ENCODE measurements at regions not wholly inside any gene's neighbourhood (a gene's known extent, or its start where the extent isn't known, plus 50 kb on each side); places are given as distances from the start of the nearest gene placed in this dataset.

DNA sequence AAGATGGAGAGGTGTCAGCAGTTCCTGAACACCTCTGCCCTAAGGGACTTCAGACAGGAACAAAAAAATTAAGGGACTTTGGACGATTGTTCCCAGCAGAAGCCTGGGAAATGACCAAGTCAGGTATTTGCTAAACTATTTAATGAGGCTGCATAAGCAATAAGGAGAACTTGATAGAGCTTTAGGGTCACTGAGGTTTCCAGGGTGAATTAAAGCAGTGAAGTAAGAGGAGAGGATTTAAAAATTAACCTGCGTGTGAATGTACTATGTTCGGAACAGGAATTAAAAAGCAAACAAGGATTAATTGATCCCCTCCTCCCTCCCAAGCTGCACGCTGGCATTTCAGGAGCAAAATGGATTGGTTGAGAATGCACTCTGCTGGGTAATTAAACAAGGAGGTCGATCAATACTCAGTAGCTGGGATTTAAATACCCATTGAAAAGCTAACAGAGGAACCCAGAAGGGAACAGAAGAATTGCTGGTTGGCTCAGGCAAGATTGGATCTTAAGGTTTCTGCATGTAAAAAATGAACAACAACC lies 157.2 kb downstream of the RNF152 start:
- Histone ChIP-seq H3K4me3 (ENCODE audit: low read depth, low read length) (no peak overlapping the region), H3K36me3 (ENCODE audit: control insufficient read depth, insufficient read depth, low read length) (no peaks in the 10 kb centered on the region), H3K27me3 (ENCODE audit: control insufficient read depth, insufficient read depth, low read length) (no peaks in the 10 kb centered on the region)
- DNase-seq (ENCODE audit: low read depth) (no peak), FAIRE-seq (peak; percentile 18)
- TF ChIP-seq, protein P1, sequence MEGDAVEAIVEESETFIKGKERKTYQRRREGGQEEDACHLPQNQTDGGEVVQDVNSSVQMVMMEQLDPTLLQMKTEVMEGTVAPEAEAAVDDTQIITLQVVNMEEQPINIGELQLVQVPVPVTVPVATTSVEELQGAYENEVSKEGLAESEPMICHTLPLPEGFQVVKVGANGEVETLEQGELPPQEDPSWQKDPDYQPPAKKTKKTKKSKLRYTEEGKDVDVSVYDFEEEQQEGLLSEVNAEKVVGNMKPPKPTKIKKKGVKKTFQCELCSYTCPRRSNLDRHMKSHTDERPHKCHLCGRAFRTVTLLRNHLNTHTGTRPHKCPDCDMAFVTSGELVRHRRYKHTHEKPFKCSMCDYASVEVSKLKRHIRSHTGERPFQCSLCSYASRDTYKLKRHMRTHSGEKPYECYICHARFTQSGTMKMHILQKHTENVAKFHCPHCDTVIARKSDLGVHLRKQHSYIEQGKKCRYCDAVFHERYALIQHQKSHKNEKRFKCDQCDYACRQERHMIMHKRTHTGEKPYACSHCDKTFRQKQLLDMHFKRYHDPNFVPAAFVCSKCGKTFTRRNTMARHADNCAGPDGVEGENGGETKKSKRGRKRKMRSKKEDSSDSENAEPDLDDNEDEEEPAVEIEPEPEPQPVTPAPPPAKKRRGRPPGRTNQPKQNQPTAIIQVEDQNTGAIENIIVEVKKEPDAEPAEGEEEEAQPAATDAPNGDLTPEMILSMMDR (IDR thresholded peaks at IDR 0.05; ENCODE audit: insufficient read depth, low read length, severe bottlenecking) = no peak

DNA sequence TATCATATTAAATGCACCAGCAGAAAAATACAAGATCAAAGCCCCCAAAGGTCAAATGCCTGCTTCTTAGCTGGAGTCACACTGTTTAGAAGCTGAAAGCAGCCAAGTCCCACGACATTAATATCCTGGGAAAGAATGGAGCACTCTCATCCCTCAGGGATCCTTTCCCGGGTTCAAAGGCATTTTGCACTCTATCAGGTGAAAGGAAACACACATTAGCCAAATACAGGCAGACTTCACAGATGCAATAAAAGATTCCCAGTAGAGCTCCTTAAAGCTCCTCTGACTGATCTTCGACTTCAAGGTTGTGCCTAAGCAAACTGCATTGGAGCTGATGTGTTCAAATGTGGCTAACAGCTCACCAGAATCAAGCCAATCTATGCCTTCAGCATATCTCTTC lies 158.4 kb downstream of the RNF152 start:
- Histone ChIP-seq H3K36me3 (ENCODE audit: control insufficient read depth, insufficient read depth, low read length) (no peaks in the 10 kb centered on the region), H3K4me3 (ENCODE audit: low read depth, low read length) (no peak overlapping the region), H3K27me3 (ENCODE audit: control insufficient read depth, insufficient read depth, low read length) (no peaks in the 10 kb centered on the region)
- TF ChIP-seq, protein P1 (IDR thresholded peaks at IDR 0.05; ENCODE audit: insufficient read depth, low read length, severe bottlenecking) = no peak
- FAIRE-seq (no peak), DNase-seq (ENCODE audit: low read depth) (no peak)

GRCh38 chr18:61732854-61733253 lies 160.0 kb downstream of the RNF152 start:
- Histone ChIP-seq H3K27me3 (ENCODE audit: control insufficient read depth, insufficient read depth, low read length) (no peaks in the 10 kb centered on the region), H3K36me3 (ENCODE audit: control insufficient read depth, insufficient read depth, low read length) (no peaks in the 10 kb centered on the region), H3K4me3 (ENCODE audit: low read depth, low read length) (no peak overlapping the region)
- DNase-seq (ENCODE audit: low read depth) = no peak
- TF ChIP-seq, protein P1 (IDR thresholded peaks at IDR 0.05; ENCODE audit: insufficient read depth, low read length, severe bottlenecking) = no peak
- no peak for FAIRE-seq

DNA sequence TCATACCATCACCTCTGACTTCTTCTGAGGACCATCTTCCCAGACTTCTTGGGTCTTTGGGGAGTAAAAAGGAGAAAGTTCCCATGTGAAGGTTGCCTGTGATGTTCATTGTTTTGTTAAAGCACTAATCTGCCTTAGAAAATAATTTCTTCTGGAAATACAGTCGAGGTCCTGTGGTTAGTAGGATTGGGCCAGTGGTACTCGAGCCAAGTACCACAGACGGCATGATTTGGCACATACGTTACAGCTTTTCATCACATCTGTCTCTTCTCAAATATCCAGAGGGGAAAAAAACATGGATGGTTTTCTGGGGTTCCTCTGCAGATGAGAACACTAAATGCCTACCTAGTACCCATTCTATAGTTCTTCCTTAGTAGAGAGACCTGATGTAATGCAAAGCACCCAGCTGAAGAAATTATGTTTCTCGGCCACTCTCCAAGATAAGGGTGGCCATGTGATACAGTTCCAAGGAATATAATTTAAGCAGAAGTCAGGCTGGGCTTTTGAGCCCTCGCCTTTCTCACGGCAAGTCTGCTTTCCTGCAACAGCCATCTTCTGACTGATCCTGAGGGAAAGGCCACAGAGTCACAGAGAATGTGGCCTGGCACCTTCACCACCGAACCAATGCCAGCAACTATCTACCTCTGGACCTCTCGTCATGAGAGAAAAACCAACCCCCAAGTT lies 161.0 kb downstream of the RNF152 start:
- no peak for DNase-seq (ENCODE audit: low read depth)
- Histone ChIP-seq H3K27me3 (ENCODE audit: control insufficient read depth, insufficient read depth, low read length) (no peaks in the 10 kb centered on the region), H3K36me3 (ENCODE audit: control insufficient read depth, insufficient read depth, low read length) (no peaks in the 10 kb centered on the region), H3K4me3 (ENCODE audit: low read depth, low read length) (no peak overlapping the region)
- TF ChIP-seq, protein P1 (IDR thresholded peaks at IDR 0.05; ENCODE audit: insufficient read depth, low read length, severe bottlenecking) = no peak
- no peak for FAIRE-seq

DNA sequence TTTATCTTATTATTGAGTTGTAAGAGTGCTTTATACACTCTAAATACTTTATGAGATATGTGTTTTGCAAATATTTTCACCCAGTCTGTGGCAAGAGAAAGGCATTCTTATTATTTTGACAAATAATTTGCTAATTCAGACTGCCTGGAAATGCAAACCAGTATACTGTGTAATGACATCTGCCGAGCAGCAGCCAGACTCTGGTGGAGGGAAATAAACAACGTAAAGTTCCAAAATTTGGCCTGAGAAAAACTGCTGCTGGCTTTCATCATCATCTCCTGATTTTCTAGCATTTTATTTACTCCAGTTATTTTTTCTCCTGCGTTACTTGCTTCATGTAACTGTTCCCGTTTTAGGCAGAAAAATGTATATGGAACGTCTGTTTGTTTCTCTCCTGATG lies 161.6 kb downstream of the RNF152 start:
- DNase-seq (ENCODE audit: low read depth) (no peak), FAIRE-seq (no peak)
- Histone ChIP-seq H3K27me3 (ENCODE audit: control insufficient read depth, insufficient read depth, low read length) (no peaks in the 10 kb centered on the region), H3K4me3 (ENCODE audit: low read depth, low read length) (no peak overlapping the region), H3K36me3 (ENCODE audit: control insufficient read depth, insufficient read depth, low read length) (no peaks in the 10 kb centered on the region)
- TF ChIP-seq, protein P1 (IDR thresholded peaks at IDR 0.05; ENCODE audit: insufficient read depth, low read length, severe bottlenecking) = no peak

DNA sequence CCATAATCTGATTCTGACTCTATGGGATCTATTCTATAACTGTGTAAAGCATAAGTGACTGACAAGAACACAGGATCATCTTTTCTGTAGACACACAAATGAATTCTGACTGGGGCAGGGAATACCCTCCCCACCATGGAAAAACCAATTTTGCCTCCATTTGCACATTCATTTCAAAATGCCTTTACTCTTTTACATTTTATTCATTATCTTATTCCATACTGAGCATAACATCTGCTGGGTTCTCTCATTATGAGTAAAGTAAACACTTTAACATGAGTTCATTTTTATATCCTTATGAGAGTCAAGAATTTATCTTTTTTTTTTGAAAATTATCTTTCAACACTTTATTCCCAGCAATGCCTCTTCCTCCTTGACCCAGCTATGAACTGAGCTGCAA lies 163.5 kb downstream of the RNF152 start:
- no peaks in the 10 kb centered on the region for H3K27me3 ChIP-seq (ENCODE audit: control insufficient read depth, insufficient read depth, low read length)
- no peak overlapping the region for H3K4me3 ChIP-seq (ENCODE audit: low read depth, low read length)
- TF ChIP-seq, protein P1 (IDR thresholded peaks at IDR 0.05; ENCODE audit: insufficient read depth, low read length, severe bottlenecking) = no peak
- DNase-seq (ENCODE audit: low read depth) = no peak
- no peak for FAIRE-seq
- H3K36me3 ChIP-seq (ENCODE audit: control insufficient read depth, insufficient read depth, low read length) = no peaks in the 10 kb centered on the region

Data from bronchial epithelial cell (primary cell).